NOMO-1 treated with dmso at 0.1 percent for 144 hours (cell line): ENCODE measurements at regions not wholly inside any gene's neighbourhood (a gene's known extent, or its start where the extent isn't known, plus 50 kb on each side); places are given as distances from the start of the nearest gene placed in this dataset.
A peak's percentile ranks its signal among the peaks of the same experiment; 100 is the strongest.
"Not testable (repeated sequence)": the region's sequence is repeated elsewhere in the genome, so short reads cannot be mapped to it uniquely, and the experiment has no call there.

Experiments
- DNase-seq: peaks from one replicate; lab custom pipeline; 2025; ENCODE audit not compliant: unreplicated experiment; lab: John Stamatoyannopoulos, UW

- no peak for DNase-seq
Observed at GRCh38 chr4:116688536-116688935, 396.8 kb downstream of the TRAM1L1 start.

DNA sequence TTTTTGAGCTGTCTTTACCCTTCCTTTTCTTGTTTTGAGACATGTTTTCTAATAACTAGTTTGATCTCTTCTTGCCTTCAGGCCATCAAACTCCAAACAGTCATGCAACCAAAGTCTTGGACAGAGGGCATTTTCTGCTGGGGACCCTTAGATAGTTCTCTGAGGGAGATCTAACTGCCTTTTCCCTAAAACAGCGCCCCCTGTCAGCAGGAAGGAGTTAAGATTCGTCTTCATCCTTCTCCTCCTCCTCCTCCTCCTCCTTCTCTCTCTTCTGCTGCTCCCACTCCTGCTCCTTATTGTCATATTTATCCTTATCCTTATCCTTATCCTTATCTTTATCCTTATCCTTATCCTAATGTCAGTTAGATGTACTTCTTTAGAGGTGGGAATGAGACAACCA, 417.2 kb downstream of the TRAM1L1 start:
- no peak for DNase-seq

GRCh38 chr4:116665716-116666115, 419.7 kb downstream of the TRAM1L1 start:
- no peak for DNase-seq

DNA sequence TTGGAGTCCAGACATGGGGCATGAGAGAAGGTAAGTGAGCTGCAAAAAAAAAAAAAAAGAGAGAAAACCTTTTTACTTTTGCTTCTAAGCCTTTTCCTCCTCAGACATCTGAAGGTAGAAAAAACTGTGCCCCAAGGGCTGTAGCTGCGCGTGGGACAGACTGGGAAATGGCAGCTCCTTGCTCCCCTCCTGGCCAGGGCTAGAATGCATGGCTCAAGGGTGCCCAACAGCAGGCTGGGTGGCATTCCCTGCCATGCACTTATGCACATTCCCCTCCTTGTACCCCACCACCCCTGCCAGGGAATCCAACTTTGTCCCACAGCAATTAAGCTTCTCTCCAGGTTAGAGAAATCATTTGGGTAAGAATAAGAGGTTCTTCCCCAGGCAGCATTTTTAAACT, 421.2 kb downstream of the TRAM1L1 start:
- no peak for DNase-seq

DNA sequence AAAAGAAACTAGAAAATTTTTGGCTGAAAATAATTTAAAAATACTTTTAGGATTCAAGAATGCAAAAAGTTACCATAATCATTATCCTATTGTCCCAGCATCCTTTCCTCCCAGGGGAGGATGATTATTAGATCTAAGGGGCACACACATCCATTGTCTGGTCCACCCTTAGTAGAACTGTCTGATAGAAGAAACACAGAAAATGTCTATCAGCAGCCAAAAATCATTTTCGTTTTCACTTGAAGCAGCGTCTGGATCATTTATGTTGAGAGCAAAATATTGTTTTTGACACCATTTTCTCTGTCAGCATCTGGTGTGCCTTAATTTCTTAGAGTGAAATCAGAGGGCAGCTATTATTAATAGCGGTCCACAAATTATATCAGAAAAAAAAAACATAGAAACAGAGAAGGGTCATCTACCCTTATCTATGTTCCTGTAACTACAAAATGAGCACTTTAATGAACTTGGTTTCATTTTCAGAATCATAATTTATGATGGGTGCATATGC, 446.3 kb downstream of the TRAM1L1 start:
- no peak for DNase-seq

GRCh38 chr4:116638592-116638991, 446.8 kb downstream of the TRAM1L1 start:
- no peak for DNase-seq

- peak; percentile 25 for DNase-seq
Observed at GRCh38 chr4:116636917-116637316, 448.5 kb downstream of the TRAM1L1 start.

- no peak for DNase-seq
Observed at GRCh38 chr4:116632269-116632668, 453.1 kb downstream of the TRAM1L1 start.

GRCh38 chr4:116628598-116628997, 456.8 kb downstream of the TRAM1L1 start:
- DNase-seq = no peak

- no peak for DNase-seq
Observed at GRCh38 chr4:116627545-116627944, 457.8 kb downstream of the TRAM1L1 start.

DNA sequence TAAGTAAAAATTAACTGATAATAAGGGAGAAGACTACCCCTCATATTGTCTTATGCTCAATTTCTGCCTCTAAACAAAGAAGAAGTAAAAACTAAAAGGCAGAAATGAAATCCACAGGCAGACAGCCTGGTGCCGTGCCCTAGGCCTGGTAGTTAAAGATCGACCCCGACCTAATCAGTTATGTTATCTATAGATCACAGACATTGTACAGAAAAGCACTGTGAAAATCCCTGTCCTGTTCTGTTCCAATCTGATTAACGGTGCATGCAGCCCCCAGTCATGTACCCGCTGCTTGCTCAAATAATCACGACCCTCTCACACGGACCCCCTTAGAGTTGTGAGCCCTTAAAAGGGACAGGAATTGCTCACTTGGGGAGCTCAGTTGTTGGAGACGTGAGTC, 465.9 kb downstream of the TRAM1L1 start:
- not testable (repeated sequence) for DNase-seq

DNA sequence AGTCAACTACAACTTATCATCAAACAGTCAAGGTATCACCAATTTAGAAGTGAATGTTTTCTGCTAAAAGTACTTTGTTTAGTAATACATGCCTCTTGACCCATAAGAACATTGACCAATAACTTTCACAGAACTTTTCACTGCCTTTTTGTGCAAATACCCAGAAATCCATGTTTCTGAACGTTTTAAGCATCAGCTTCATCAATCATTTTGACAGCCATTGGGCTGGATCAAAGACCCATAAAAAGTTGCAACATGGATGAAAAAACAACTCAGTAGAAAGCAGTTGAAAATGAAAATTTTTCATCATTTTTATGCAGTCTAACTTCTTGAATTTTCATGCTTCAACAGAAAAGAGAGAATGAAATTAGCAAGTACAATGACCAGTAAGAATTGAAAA, 466.7 kb downstream of the TRAM1L1 start:
- DNase-seq = no peak

GRCh38 chr4:116603096-116603495, 482.3 kb downstream of the TRAM1L1 start:
- DNase-seq = no peak

DNA sequence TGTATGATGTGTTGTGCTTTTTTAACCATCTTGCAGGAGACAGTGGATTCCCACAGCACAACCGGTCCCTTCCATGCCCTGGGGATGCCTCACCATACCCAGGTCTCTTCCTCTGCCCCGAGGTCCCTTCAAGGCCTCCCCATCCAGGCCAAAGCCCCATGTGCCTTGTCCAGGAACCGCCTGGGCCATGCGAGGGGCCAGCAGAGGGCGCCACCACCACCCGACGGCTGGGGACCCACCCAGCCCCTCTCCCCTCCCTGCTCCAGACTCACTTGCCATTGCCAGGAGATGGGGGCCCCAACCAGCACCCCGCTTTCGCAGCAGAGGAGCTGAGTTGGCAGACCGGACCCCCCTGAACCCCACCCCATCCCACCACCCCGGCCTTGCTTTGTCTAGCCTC, 485.5 kb downstream of the TRAM1L1 start:
- no peak for DNase-seq

- DNase-seq = no peak
Observed at GRCh38 chr4:116598980-116599789, 486.2 kb downstream of the TRAM1L1 start.

DNA sequence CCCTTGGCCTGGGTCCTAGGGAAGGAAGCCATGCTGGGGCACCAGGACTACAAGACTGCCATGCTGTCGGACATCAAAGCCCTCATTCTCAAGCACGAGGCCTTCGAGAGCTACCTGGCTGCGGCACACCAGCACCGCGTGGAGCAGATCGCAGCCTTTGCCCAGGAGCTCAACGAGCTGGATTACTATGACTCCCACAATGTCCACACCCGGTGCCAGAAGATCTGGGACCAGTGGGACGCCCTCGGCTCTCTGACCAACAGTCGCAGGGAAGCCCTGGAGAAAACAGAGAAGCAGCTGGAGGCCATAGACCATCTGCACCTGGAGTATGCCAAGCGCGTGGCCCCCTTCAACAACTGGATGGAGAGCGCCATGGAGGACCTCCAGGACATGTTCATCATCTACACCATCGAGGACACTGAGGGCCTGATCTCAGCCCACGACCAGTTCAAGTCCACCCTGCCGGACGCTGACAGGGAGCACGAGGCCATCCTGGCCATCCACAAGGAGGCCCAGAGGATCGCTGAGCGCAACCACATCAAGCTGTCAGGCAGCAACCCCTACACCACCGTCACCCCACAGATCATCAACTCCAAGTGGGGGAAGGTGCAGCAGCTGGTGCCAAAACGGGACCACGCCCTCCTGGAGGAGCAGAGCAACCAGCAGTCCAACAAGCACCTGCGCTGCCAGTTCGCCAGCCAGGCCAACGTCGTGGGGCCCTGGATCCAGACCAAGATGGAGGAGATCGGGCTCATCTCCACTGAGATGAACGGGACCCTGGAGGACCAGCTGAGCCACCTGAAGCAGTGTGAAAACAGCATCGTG, 487.0 kb downstream of the TRAM1L1 start:
- no peak for DNase-seq

GRCh38 chr4:116590648-116591047, 494.7 kb downstream of the TRAM1L1 start:
- no peak for DNase-seq

GRCh38 chr4:116588783-116589182, 496.6 kb downstream of the TRAM1L1 start:
- no peak for DNase-seq

DNA sequence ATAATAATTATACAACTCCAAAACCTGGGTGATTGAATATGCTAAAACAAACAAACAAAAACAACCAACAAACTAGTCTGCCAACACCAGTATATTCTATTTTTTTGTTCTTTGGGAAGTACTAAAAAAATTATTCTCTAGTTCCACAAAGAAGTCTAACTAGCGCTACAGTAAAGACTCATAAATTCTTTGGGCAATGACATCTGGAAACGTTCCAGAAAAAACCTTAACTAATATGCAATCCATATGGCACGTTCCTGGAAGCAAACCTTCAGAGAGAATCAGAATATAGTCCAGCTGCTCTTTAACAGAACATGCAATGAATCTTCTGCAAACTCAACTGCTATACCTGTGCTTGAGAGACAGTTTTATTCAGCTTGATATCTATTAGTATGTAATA, 500.1 kb downstream of the TRAM1L1 start:
- no peak for DNase-seq

DNA sequence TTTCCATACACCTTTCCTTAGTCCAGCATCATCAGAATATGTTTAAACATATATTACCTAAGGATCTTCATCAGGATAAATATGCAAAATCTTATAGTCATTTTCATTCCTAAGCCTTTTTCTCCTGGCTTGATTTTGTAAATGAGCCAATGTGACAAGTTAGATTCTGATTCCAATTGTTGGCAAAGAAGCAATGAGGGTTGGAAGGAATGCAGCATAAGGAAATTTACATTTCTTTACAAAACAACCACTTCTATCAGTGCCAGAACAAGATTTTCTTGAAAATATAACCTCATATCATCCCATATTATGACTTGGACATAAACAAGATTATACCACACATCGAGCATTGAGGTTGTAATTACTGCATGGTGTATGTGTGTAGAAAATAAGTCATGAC, 508.1 kb downstream of the TRAM1L1 start:
- no peak for DNase-seq

GRCh38 chr4:116573540-116573939, 511.8 kb downstream of the TRAM1L1 start:
- no peak for DNase-seq

- no peak for DNase-seq
Observed at GRCh38 chr4:116561768-116562167, 523.6 kb downstream of the TRAM1L1 start.
